HCT116 (cell line): ENCODE measurements at regions not wholly inside any gene's neighbourhood (a gene's known extent, or its start where the extent isn't known, plus 50 kb on each side); places are given as distances from the start of the nearest gene placed in this dataset.

Source experiments
- ATAC-seq: fragments of 200-7000 bp; cut with Tn5 transposase; 2 replicates; pipeline ENCODE4 v1.9.1; 2020; ENCODE audit warnings: mild to moderate bottlenecking, moderate library complexity
- BruUV-seq: library from RNA; stranded (reverse); fragments of 400-500 nt; replicated peaks from 2 replicates; lab custom pipeline; 2021; lab: Mats Ljungman, UMichigan
- CTCF ChIA-PET: fragments of 300-600 bp; sonication (Branson Sonifier 250); formaldehyde crosslinking; loops from one replicate; lab custom pipeline; 2021; ENCODE audit warnings: antibody characterized with exemption; lab: Charles Lee
- POLR2A ChIA-PET: fragments of 300-600, 350-600 bp; sonication (Branson Sonifier 250); formaldehyde crosslinking; loops from one replicate; lab custom pipeline; 2021; ENCODE audit warnings: antibody characterized with exemption; lab: Charles Lee
- RAD21 ChIA-PET, 2 experiments: fragments of 300-600 bp; sonication (Branson Sonifier 250); formaldehyde crosslinking; loops; one replicate each; lab custom pipeline; 2023; ENCODE audit warnings: low total read pairs in 2 of 2; ENCODE audit not compliant: uncharacterized antibody in 2 of 2, unreplicated experiment in 2 of 2, low non-redundant PET in 1 of 2; lab: Charles Lee
- DNase-seq: peaks from one replicate; pipeline ENCODE4 v3.0.0-alpha.2; 2010; ENCODE audit warnings: low read depth, low spot score
- H2AFZ ChIP-seq: fragments of 200-600 bp; shearing (Covaris generic), sonication (generic); 2 replicates; pipeline ENCODE4 v1.6.1; 2017; ENCODE audit warnings: low read depth, mixed run types, mixed read lengths, antibody characterized with exemption, low read length; ENCODE audit not compliant: poor library complexity, severe bottlenecking
- H3K27ac ChIP-seq: 2 replicates; pipeline ENCODE4 v1.5.1; 2012; ENCODE audit warnings: low read depth, low read length
- H3K27me3 ChIP-seq: fragments of 200-600 bp; sonication (generic); 2 replicates; pipeline ENCODE4 v1.6.1; 2016; ENCODE audit warnings: mixed run types, low read length, mixed read lengths; ENCODE audit not compliant: insufficient read depth
- H3K36me3 ChIP-seq, 2 experiments: fragments of 200-500 bp in 1 of 2; fragments of 200-600 bp in 1 of 2; sonication (Bioruptor generic) in 1 of 2; sonication (generic) in 1 of 2; 2 replicates each; pipeline versions ENCODE4 v1.5.1 to v1.6.1; 2014 to 2016; ENCODE audit warnings: low read length in 2 of 2, inconsistent platforms in 1 of 2, mixed read lengths in 1 of 2, mixed run types in 1 of 2; ENCODE audit not compliant: insufficient read depth in 2 of 2, control insufficient read depth in 1 of 2
- H3K4me1 ChIP-seq, 2 experiments: fragments of 200-600 bp in 1 of 2; sonication (generic) in 1 of 2; 2 replicates each; pipeline versions ENCODE4 v1.5.1 to v1.6.1; 2012 to 2017; ENCODE audit warnings: low read length in 2 of 2, inconsistent platforms in 1 of 2, mild to moderate bottlenecking in 1 of 2, mixed read lengths in 1 of 2, mixed run types in 1 of 2, moderate library complexity in 1 of 2; ENCODE audit not compliant: insufficient read depth in 2 of 2, control insufficient read depth in 1 of 2
- H3K4me2 ChIP-seq: fragments of 200-600 bp; sonication (generic); 2 replicates; pipeline ENCODE4 v1.6.1; 2017; ENCODE audit warnings: mixed run types, low read length, mixed read lengths
- H3K4me3 ChIP-seq, 2 experiments: fragments of 200-600 bp in 1 of 2; sonication (generic) in 1 of 2; replicated peaks in 1 of 2; 2 replicates each; pipeline ENCODE4 v1.5.1; 2011 to 2016; ENCODE audit warnings: low read length in 2 of 2, control low read depth in 1 of 2, low read depth in 1 of 2, mild to moderate bottlenecking in 1 of 2, mixed read lengths in 1 of 2, mixed run types in 1 of 2
- H3K79me2 ChIP-seq: fragments of 200-600 bp; sonication (generic); 2 replicates; pipeline ENCODE4 v1.6.1; 2017; ENCODE audit warnings: mild to moderate bottlenecking, mixed run types, low read length, moderate library complexity, mixed read lengths; ENCODE audit not compliant: insufficient read depth
- H3K9ac ChIP-seq: fragments of 200-600 bp; sonication (generic); 2 replicates; pipeline ENCODE4 v1.6.1; 2016; ENCODE audit warnings: low read length, mixed read lengths
- H3K9me2 ChIP-seq: fragments of 200-600 bp; sonication (generic), shearing (Covaris generic); 2 replicates; pipeline ENCODE4 v1.6.1; 2017; ENCODE audit warnings: mixed run types, mild to moderate bottlenecking, moderate library complexity; ENCODE audit not compliant: insufficient read depth
- H3K9me3 ChIP-seq, 2 experiments: fragments of 200-500 bp in 1 of 2; fragments of 200-600 bp in 1 of 2; sonication (Bioruptor generic) in 1 of 2; sonication (generic) in 1 of 2; 2 replicates each; pipeline ENCODE4 v1.6.1; 2014 to 2017; ENCODE audit warnings: low read length in 2 of 2, mixed read lengths in 2 of 2, inconsistent platforms in 1 of 2, low read depth in 1 of 2, mild to moderate bottlenecking in 1 of 2, mixed run types in 1 of 2, moderate library complexity in 1 of 2; ENCODE audit not compliant: control insufficient read depth in 1 of 2, insufficient read depth in 1 of 2
- H4K20me1 ChIP-seq: fragments of 200-600 bp; sonication (generic), shearing (Covaris generic); 2 replicates; pipeline ENCODE4 v1.6.1; 2017; ENCODE audit warnings: mixed run types, mild to moderate bottlenecking, moderate library complexity; ENCODE audit not compliant: insufficient read depth
- CTCF ChIP-seq, 3 experiments: fragments of 200-600 bp in 1 of 3; sonication (generic) in 1 of 3; IDR thresholded peaks in 2 of 3; conservative IDR thresholded peaks in 1 of 3; 2 replicates each; pipeline ENCODE4 v1.5.1; 2012 to 2017; ENCODE audit warnings: low read depth in 2 of 3, low read length in 2 of 3, antibody characterized with exemption in 1 of 3, borderline replicate concordance in 1 of 3, control low read depth in 1 of 3, mild to moderate bottlenecking in 1 of 3, mixed read lengths in 1 of 3, mixed run types in 1 of 3, moderate library complexity in 1 of 3; ENCODE audit not compliant: insufficient read depth in 1 of 3
- EGR1 ChIP-seq: IDR thresholded peaks from 2 replicates; pipeline ENCODE4 v1.6.1; 2012; ENCODE audit warnings: low read depth
- ELF1 ChIP-seq: IDR thresholded peaks from 2 replicates; pipeline ENCODE4 v1.6.1; 2012; ENCODE audit warnings: low read depth, borderline replicate concordance
- EZH2 ChIP-seq: fragments of 200-600 bp; sonication (generic); IDR thresholded peaks from 2 replicates; pipeline ENCODE4 v1.6.1; 2017; ENCODE audit warnings: antibody characterized with exemption, mixed run types
- FOSL1 ChIP-seq: IDR thresholded peaks from 2 replicates; pipeline ENCODE4 v1.6.1; 2012; ENCODE audit warnings: low read depth
- MAX ChIP-seq: IDR thresholded peaks from 2 replicates; pipeline ENCODE4 v1.6.1; 2012
- POLR2A ChIP-seq: IDR thresholded peaks from 2 replicates; pipeline ENCODE4 v1.7.0; 2011; ENCODE audit warnings: borderline replicate concordance; ENCODE audit not compliant: insufficient read depth, insufficient read length; ENCODE audit errors: extremely low read depth
- POLR2AphosphoS5 ChIP-seq: IDR thresholded peaks from 2 replicates; pipeline ENCODE4 v1.6.1; 2011; ENCODE audit warnings: mild to moderate bottlenecking, low read depth, low read length, moderate library complexity
- REST ChIP-seq: IDR thresholded peaks from 2 replicates; pipeline ENCODE4 v1.6.1; 2012; ENCODE audit warnings: low read depth
- SIN3A ChIP-seq: IDR thresholded peaks from 2 replicates; pipeline ENCODE4 v1.6.1; 2012; ENCODE audit warnings: low read depth
- SP1 ChIP-seq: IDR thresholded peaks from 2 replicates; pipeline ENCODE4 v1.6.1; 2012; ENCODE audit warnings: low read depth
- SRF ChIP-seq: IDR thresholded peaks from 2 replicates; pipeline ENCODE4 v1.6.1; 2012; ENCODE audit warnings: low read depth
- YY1 ChIP-seq: IDR thresholded peaks from 2 replicates; pipeline ENCODE4 v1.6.1; 2011; ENCODE audit warnings: low read length, low read depth, moderate library complexity, mild to moderate bottlenecking; ENCODE audit not compliant: insufficient replicate concordance; ENCODE audit errors: extremely low read depth
- ZBTB33 ChIP-seq: IDR thresholded peaks from 2 replicates; pipeline ENCODE4 v1.6.1; 2011; ENCODE audit warnings: mild to moderate bottlenecking, low read length, moderate library complexity; ENCODE audit not compliant: insufficient replicate concordance; ENCODE audit errors: extremely low read depth
- ZFX ChIP-seq: fragments of 450-650 bp; IDR thresholded peaks from 2 replicates; pipeline ENCODE4 v1.6.1; 2017
- intact Hi-C: fragments of 100-400 bp; cut with micrococcal nuclease; formaldehyde crosslinking; loops from 2 replicates; pipeline ENCODE4 v1.10.0; 2022

GRCh38 chr17:68790931-68791330 lies 164.3 kb downstream of the ABCA8 start:
- H3K27ac ChIP-seq, result no peak overlapping the region
- no TSS peak for BruUV-seq
- no peaks in the 10 kb centered on the region for H3K9me2 ChIP-seq
- peaks cover 0 to 4% of the 10 kb centered on the region in 2 experiments; a peak in 2 of 4 replicates for H3K4me1 ChIP-seq
- ChIA-PET POLR2A (no interaction called here), CTCF (interaction anchor here (1.3 kb wide), 1 partner anchor 19 kb away, joined by 3 read pairs; no protein-coding TSS in a partner anchor), RAD21 (no interaction called here)
- no peaks in the 10 kb centered on the region for H3K27me3 ChIP-seq
- no peaks in the 10 kb centered on the region for H3K36me3 ChIP-seq
- no peak for ATAC-seq
- H3K9me3 ChIP-seq, result no peaks in the 10 kb centered on the region
- no peak overlapping the region for H3K4me2 ChIP-seq
- H3K79me2 ChIP-seq, result no peaks in the 10 kb centered on the region
- TF ChIP-seq POLR2AphosphoS5 (no peak), REST (no peak), SIN3A (no peak), ELF1 (no peak), EZH2 (no peak), CTCF (IDR thresholded peaks at IDR 0.05 in 2 of 3, conservative IDR thresholded peaks at IDR 0.05 in 1 of 3; ENCODE audit: borderline replicate concordance in 1 of 3, insufficient read depth in 1 of 3, low read depth in 2 of 3, low read length in 2 of 3) (no peak), MAX (no peak), SRF (no peak), FOSL1 (no peak), SP1 (no peak), POLR2A (no peak), YY1 (no peak), EGR1 (no peak), ZFX (no peak), ZBTB33 (no peak)
- no peak for DNase-seq
- H3K9ac ChIP-seq, result no peak overlapping the region
- no peaks in the 10 kb centered on the region for H4K20me1 ChIP-seq
- intact Hi-C loops, result loop anchor here (5.0 kb wide), 1 partner anchor 116 kb away; no protein-coding TSS in a partner anchor
- no peak overlapping the region for H2AFZ ChIP-seq
- H3K4me3 ChIP-seq, result no peak overlapping the region
